HEK293T (cell line): ENCODE measurements at regions not wholly inside any gene's neighbourhood (a gene's known extent, or its start where the extent isn't known, plus 50 kb on each side); places are given as distances from the start of the nearest gene placed in this dataset.

ENCODE experiments used
- CTCF ChIA-PET: fragments of 350-600 bp; formaldehyde crosslinking; extraction: SDS; loops from one replicate; lab custom pipeline; 2021; ENCODE audit warnings: antibody characterized with exemption, inconsistent platforms; lab: Yijun Ruan, JAX
- POLR2A ChIA-PET: fragments of 350-600 bp; formaldehyde crosslinking; extraction: SDS; loops from one replicate; lab custom pipeline; 2020; ENCODE audit warnings: antibody characterized with exemption, inconsistent platforms; lab: Yijun Ruan, JAX
- DNase-seq: peaks from one replicate; pipeline ENCODE4 v3.0.0; 2012; ENCODE audit warnings: mixed read lengths; ENCODE audit errors: extremely low spot score
- ARNT ChIP-seq: fragments of 450-650 bp; IDR thresholded peaks from 2 replicates; pipeline ENCODE4 v1.6.1; 2017; ENCODE audit warnings: mild to moderate bottlenecking
- BHLHE40 ChIP-seq: fragments of 450-650 bp; IDR thresholded peaks from 2 replicates; pipeline ENCODE4 v1.6.1; 2016; ENCODE audit warnings: mild to moderate bottlenecking, moderate library complexity, borderline replicate concordance
- CTBP1 ChIP-seq: fragments of 450-650 bp; IDR thresholded peaks from 2 replicates; pipeline ENCODE4 v1.6.1; 2016; ENCODE audit warnings: borderline replicate concordance
- ELF4 ChIP-seq: fragments of 450-650 bp; IDR thresholded peaks from 2 replicates; pipeline ENCODE4 v1.6.1; 2017; ENCODE audit warnings: antibody characterized with exemption
- FOXA1 ChIP-seq: fragments of 450-650 bp; IDR thresholded peaks from 2 replicates; pipeline ENCODE4 v1.6.1; 2016; ENCODE audit warnings: mild to moderate bottlenecking
- FOXK2 ChIP-seq: fragments of 450-650 bp; IDR thresholded peaks from 2 replicates; pipeline ENCODE4 v1.6.1; 2016; ENCODE audit warnings: mild to moderate bottlenecking
- FOXM1 ChIP-seq: fragments of 450-650 bp; IDR thresholded peaks from 2 replicates; pipeline ENCODE4 v1.6.1; 2017; ENCODE audit warnings: mild to moderate bottlenecking, borderline replicate concordance
- HDGF ChIP-seq: fragments of 450-650 bp; IDR thresholded peaks from 2 replicates; pipeline ENCODE4 v1.6.1; 2017; ENCODE audit warnings: antibody characterized with exemption, borderline replicate concordance
- L3MBTL2 ChIP-seq: fragments of 450-650 bp; conservative IDR thresholded peaks from 2 replicates; pipeline ENCODE4 v1.6.1; 2016; ENCODE audit warnings: mild to moderate bottlenecking
- LEF1 ChIP-seq: fragments of 450-650 bp; IDR thresholded peaks from 2 replicates; pipeline ENCODE4 v1.6.1; 2017; ENCODE audit warnings: mild to moderate bottlenecking, borderline replicate concordance
- NFRKB ChIP-seq: fragments of 450-650 bp; IDR thresholded peaks from 2 replicates; pipeline ENCODE4 v1.6.1; 2016; ENCODE audit warnings: mild to moderate bottlenecking, moderate library complexity
- SP1 ChIP-seq: fragments of 450-650 bp; IDR thresholded peaks from 2 replicates; pipeline ENCODE4 v1.6.1; 2017
- SUZ12 ChIP-seq: fragments of 450-650 bp; IDR thresholded peaks from 2 replicates; pipeline ENCODE4 v1.6.1; 2016; ENCODE audit warnings: mild to moderate bottlenecking
- TARDBP ChIP-seq: fragments of 450-650 bp; IDR thresholded peaks from 2 replicates; pipeline ENCODE4 v1.6.1; 2016
- ZNF384 ChIP-seq: fragments of 450-650 bp; IDR thresholded peaks from 2 replicates; pipeline ENCODE4 v1.6.1; 2016
- TF ChIP-seq, protein P1 (sequence below): fragments of 450-650 bp; IDR thresholded peaks from 2 replicates; pipeline ENCODE4 v1.6.1; 2016

DNA sequence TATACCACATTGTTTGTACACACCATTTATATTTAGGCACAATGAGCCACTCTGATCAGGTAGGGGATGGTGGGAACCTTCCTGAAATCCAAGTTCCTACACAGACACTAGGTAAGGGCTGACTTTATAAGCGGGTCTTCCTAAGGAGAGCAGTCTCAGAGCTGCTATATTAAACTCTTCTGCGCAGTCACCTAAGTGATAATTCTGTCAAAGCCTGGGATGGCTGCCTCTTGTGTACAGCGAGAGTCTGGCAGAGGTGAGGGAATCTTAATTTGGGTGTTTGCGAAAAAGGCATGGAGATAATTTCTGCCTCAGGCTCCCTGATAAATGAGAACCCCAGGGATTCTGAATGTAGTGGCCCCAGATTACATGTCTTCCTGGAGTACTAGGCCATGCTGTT is 113.1 kb downstream of the EDEM1 start:
- ChIA-PET CTCF (interaction anchor here (0.6 kb wide), 1 partner anchor 81 kb away, joined by 3 read pairs; no protein-coding TSS in a partner anchor), POLR2A (no interaction called here)
- TF ChIP-seq L3MBTL2 (no peak), TARDBP (no peak), HDGF (no peak), FOXM1 (no peak), ARNT (no peak), ELF4 (no peak), NFRKB (no peak), FOXA1 (no peak), CTBP1 (no peak), SUZ12 (no peak), ZNF384 (no peak), BHLHE40 (no peak), FOXK2 (no peak), SP1 (no peak), LEF1 (no peak)
- TF ChIP-seq, protein P1, sequence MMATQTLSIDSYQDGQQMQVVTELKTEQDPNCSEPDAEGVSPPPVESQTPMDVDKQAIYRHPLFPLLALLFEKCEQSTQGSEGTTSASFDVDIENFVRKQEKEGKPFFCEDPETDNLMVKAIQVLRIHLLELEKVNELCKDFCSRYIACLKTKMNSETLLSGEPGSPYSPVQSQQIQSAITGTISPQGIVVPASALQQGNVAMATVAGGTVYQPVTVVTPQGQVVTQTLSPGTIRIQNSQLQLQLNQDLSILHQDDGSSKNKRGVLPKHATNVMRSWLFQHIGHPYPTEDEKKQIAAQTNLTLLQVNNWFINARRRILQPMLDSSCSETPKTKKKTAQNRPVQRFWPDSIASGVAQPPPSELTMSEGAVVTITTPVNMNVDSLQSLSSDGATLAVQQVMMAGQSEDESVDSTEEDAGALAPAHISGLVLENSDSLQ, result no peak
- no peak for DNase-seq

DNA sequence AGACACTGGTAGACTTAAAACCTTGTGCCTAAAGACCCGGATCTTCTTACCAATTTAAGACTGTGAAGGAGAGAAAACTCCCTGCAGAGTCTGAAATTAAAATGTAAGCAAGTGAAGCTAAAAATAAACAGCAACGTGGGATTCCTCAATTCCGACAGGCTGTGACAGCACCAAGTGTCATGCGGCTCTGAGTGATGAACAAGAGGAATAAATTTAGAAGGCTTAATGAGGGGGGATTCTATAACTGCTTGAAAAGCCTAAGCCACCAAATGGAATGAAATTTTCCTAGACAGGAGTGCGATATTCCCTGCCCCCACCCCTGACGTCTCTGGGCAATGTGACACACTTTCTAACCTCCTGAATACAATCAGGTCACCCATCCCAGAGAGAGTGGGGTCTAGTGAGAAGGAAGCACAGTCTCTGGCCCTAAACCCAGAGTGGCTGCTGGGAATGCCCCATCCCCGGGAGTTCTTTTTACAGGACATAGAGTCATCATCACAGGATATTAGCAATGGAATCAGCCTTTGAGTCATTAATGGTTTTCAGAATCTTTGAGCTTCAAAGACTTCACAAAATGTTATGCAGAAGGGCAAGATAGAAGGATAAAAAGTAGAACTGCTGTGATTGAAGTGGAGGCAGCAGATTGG is 114.3 kb downstream of the EDEM1 start:
- POLR2A ChIA-PET, result no interaction called here
- CTCF ChIA-PET, result interaction anchor here (0.6 kb wide), 1 partner anchor 125 kb away, joined by 3 read pairs; no protein-coding TSS in a partner anchor
- TF ChIP-seq SUZ12 (no peak), FOXM1 (no peak), CTBP1 (no peak), FOXK2 (no peak), FOXA1 (no peak), TARDBP (no peak), ELF4 (no peak), SP1 (no peak), LEF1 (no peak)
- no peak for DNase-seq

DNA sequence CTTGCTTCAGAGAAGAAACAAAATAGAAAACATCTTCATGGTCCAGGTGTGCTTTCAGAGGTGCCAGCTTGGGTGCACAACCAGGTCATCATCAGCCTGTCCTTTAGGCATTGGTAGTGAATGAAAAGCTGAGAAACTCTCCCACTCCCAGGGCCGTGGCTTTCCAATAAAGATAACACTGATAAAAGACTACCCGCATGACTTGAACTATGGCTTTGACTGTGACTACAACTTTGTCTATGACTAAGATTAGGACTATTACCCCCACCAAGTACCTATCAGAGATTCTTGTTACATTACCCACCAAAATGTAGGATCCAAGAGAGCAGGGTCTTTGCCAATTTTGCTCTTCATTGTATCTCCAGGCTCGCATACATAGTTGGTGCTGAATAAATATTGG is 115.2 kb downstream of the EDEM1 start:
- no peak for TF ChIP-seq FOXM1
- TF ChIP-seq ZNF384, result no peak
- TF ChIP-seq ELF4, result no peak
- TF ChIP-seq SUZ12, result no peak
- TF ChIP-seq TARDBP, result no peak
- TF ChIP-seq SP1, result no peak
- TF ChIP-seq BHLHE40, result no peak
- no peak for TF ChIP-seq NFRKB
- no peak for TF ChIP-seq L3MBTL2
- TF ChIP-seq ARNT, result no peak
- TF ChIP-seq CTBP1, result no peak
- TF ChIP-seq LEF1, result no peak
- TF ChIP-seq, protein P1, result no peak
- TF ChIP-seq HDGF, result no peak
- TF ChIP-seq FOXK2, result no peak
- TF ChIP-seq FOXA1, result no peak
- no peak for DNase-seq
- CTCF ChIA-PET, result no interaction called here
- POLR2A ChIA-PET, result no interaction called here

DNA sequence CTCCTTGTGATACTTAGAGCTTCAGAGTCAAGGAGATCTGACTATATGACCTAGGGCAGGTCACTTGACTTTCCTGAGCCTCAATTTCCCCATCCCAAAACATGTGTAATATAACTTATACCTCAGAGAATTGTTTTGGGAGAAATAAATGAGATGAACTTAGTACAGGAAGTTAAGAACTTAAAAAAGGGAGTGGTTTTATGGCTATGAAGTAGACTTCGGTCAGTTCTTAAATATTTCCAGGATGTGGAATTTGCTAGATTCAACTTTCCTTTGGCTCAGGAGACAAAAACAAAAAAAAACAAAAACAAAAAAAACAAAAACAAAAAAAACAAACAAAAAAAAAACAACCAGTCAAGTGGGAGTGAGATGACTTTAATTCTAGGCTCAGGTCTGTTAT is 116.7 kb downstream of the EDEM1 start:
- POLR2A ChIA-PET, result no interaction called here

DNA sequence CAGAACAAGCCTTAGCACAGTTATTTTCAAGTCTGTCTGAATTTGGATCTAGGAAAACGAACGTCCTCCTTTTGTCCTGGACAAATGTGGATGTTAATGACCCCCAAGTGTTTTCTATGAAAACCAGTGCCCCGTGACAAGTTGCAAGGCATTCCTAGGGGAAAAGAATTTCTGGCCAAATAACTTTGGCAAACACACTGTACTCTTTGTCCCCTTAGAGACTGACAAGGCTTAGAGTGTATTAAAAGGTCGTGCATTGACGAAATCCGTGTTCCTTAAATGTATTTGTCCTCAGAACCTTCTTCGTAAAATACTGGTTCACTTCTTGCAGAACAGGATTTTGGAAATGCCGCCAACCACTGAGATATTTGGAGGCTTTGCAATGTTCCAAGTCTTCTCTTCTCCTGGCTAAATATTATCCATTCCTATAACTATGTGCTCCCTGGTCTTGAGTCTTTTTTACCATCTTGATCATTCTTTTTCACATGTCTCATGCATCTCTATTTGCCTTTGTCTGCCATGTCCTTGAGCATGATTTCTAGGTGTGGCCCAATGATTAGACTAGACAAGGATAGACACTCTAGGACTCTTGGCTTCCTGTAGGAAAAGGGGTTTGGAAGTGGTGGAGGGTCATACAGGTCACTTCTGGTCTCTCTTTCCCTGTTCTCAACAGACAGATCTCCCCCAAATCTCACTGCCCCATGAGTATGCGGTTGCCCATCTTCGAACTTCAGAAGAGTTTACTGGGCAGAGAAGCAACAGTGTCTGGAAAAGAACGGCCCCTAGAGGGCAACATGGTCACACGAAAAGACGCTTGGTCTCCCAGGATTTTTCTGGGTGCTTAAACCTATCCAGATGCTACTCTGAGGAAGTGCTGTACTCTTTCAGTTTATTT is 117.5 kb downstream of the EDEM1 start:
- DNase-seq, result peak; percentile 40
- CTCF ChIA-PET, result no interaction called here
- POLR2A ChIA-PET, result no interaction called here
- no peak for TF ChIP-seq FOXM1
- TF ChIP-seq BHLHE40, result no peak
- TF ChIP-seq HDGF, result no peak
- TF ChIP-seq L3MBTL2, result no peak
- no peak for TF ChIP-seq FOXK2
- no peak for TF ChIP-seq ZNF384
- no peak for TF ChIP-seq ELF4
- no peak for TF ChIP-seq LEF1
- no peak for TF ChIP-seq TARDBP
- TF ChIP-seq ARNT, result no peak
- no peak for TF ChIP-seq SUZ12

More for the DNA sequence above, 116.7 kb downstream of the EDEM1 start:
- DNase-seq, result no peak
- CTCF ChIA-PET, result no interaction called here
- TF ChIP-seq L3MBTL2, result no peak
- TF ChIP-seq CTBP1, result no peak
- TF ChIP-seq, protein P1, result no peak
- no peak for TF ChIP-seq TARDBP
- TF ChIP-seq LEF1, result no peak
- no peak for TF ChIP-seq ZNF384
- no peak for TF ChIP-seq NFRKB
- TF ChIP-seq SUZ12, result no peak
- no peak for TF ChIP-seq BHLHE40

DNA sequence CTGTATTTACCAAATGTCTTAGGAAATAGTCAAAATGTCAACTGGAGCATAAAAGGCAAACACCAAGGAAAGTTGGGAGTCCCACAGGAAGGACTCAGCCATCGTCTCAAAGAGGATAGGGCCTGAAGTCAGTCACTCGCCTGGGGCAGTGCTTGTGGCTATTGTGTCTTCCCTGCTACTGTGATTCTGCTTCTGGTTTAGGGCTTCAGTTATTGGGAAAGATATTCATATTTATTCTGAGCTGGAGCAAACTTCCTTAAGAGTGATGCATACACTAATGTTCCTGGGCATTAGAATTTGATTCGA is 118.1 kb downstream of the EDEM1 start:
- ChIA-PET CTCF (no interaction called here), POLR2A (no interaction called here)
- no peak for DNase-seq
- TF ChIP-seq FOXA1 (no peak), ZNF384 (no peak), BHLHE40 (no peak), ARNT (no peak), TARDBP (no peak), NFRKB (no peak), FOXK2 (no peak), SP1 (no peak), HDGF (no peak), LEF1 (no peak), L3MBTL2 (no peak), ELF4 (no peak)
- TF ChIP-seq, protein P1, result no peak
